Tibial nerve (tissue), 4 donors: ENCODE measurements at regions not wholly inside any gene's neighbourhood (a gene's known extent, or its start where the extent isn't known, plus 50 kb on each side); places are given as distances from the start of the nearest gene placed in this dataset.

Experiments used
- DNase-seq, 2 donors: peaks; one replicate each; pipeline ENCODE4 v3.0.0-alpha.2; 2019; ENCODE audit warnings: low spot score in 2 of 2
- H3K27ac ChIP-seq, 4 donors: fragments of 200-600 bp; sonication (generic) in 3 of 4; one replicate each; pipeline ENCODE4 v1.5.1; 2017 to 2019; ENCODE audit warnings: mild to moderate bottlenecking in 1 of 4
- H3K27me3 ChIP-seq, 2 donors: fragments of 200-600 bp; sonication (generic) in 1 of 2; one replicate each; pipeline versions ENCODE4 v1.5.1 to v1.6.0; 2017 to 2019
- H3K36me3 ChIP-seq, 3 donors: fragments of 200-600 bp; sonication (generic); one replicate each; pipeline ENCODE4 v1.5.1; 2018 to 2019
- H3K4me1 ChIP-seq, 4 donors: fragments of 200-600 bp; sonication (generic) in 3 of 4; one replicate each; pipeline ENCODE4 v1.5.1; 2017 to 2019
- H3K4me3 ChIP-seq, 4 donors: fragments of 200-600 bp; sonication (generic) in 3 of 4; one replicate each; pipeline ENCODE4 v1.5.1; 2017 to 2019; ENCODE audit warnings: mild to moderate bottlenecking in 1 of 4, moderate library complexity in 1 of 4
- H3K9me3 ChIP-seq, 4 donors: fragments of 200-600 bp; sonication (generic) in 3 of 4; one replicate each; pipeline ENCODE4 v1.5.1; 2017 to 2019
- CTCF ChIP-seq, 5 experiments: fragments of 200-600 bp in 3 of 5; fragments of 450-650 bp in 2 of 5; sonication (generic) in 3 of 5; IDR thresholded peaks; one replicate each; pipeline ENCODE4 v1.5.1; 2016 to 2019; ENCODE audit warnings: antibody characterized with exemption in 5 of 5, mild to moderate bottlenecking in 3 of 5, moderate library complexity in 2 of 5
- EP300 ChIP-seq, 2 donors: sonication (generic); formaldehyde crosslinking; IDR thresholded peaks; one replicate each; pipeline ENCODE4 v1.6.1; 2017; ENCODE audit warnings: antibody characterized with exemption in 2 of 2, mild to moderate bottlenecking in 1 of 2
- POLR2A ChIP-seq, 2 donors: fragments of 450-650 bp; IDR thresholded peaks; one replicate each; pipeline ENCODE4 v1.6.1; 2017; ENCODE audit warnings: antibody characterized with exemption in 2 of 2, mild to moderate bottlenecking in 2 of 2, moderate library complexity in 2 of 2
- WGBS, 2 donors: methylation state at CpG; one replicate each; pipeline ENCODE4 v1.1.5; 2018; 5-methylcytosine and 5-hydroxymethylcytosine counted together

DNA sequence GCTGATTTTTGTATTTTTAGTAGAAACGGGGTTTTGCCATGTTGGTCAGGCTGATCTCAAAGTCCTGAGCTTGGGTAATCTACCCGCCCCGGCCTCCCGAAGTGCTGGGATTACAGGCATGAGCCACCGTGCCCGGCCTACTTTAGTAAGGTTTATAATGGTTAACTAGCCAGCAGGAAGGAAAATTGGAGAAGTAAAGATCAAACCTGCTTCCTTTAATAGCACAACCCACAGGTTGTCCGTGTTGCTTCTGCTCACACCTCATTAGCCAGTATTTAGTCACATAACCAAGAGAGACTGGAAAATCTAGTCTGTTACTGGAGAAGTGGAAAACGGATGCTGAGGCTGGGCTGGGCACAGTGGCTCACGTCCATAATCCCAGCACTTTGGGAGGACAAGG lies 51.9 kb upstream of the TBL1XR1 start:
- Histone ChIP-seq H3K27me3 (no peaks in the 10 kb centered on the region), H3K4me1 (no peaks in the 10 kb centered on the region), H3K9me3 (no peaks in the 10 kb centered on the region), H3K4me3 (no peak overlapping the region), H3K36me3 (no peaks in the 10 kb centered on the region), H3K27ac (no peak overlapping the region)
- TF ChIP-seq EP300 (IDR thresholded peaks at IDR 0.05): no peak
- no peak for TF ChIP-seq POLR2A (IDR thresholded peaks at IDR 0.05)
- TF ChIP-seq CTCF (IDR thresholded peaks at IDR 0.05): no peak
- DNase-seq: no peak
- WGBS, 2 donors: 85 to 92% methylated on average over 9 of the region's 9 CpGs

GRCh38 chr3:177250151-177250550 lies 52.9 kb upstream of the TBL1XR1 start:
- Histone ChIP-seq H3K4me1 (no peaks in the 10 kb centered on the region), H3K4me3 (no peak overlapping the region), H3K27ac (no peak overlapping the region), H3K36me3 (no peaks in the 10 kb centered on the region), H3K9me3 (no peaks in the 10 kb centered on the region), H3K27me3 (no peaks in the 10 kb centered on the region)
- no peak for TF ChIP-seq POLR2A (IDR thresholded peaks at IDR 0.05)
- 44 to 68% methylated on average over 1 of the region's 1 CpG for WGBS, 2 donors
- no peak for DNase-seq

DNA sequence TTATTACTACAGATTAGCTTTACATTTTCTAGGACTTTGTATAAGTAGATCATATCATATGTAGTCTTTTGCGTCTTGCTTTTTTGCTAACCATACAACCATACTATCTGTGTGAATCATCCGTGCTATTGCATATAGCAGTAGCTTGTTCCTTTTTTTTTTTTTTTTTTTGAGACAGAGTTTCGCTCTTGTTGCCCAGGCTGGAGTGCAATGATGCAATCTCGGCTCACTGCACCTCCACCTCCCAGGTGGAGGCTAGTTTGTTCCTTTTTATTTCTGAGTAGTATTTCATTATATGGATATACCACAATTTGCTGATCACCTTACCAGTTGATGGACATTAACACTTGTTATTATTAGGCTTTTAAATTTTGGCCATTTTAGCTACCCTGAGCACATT lies 54.5 kb upstream of the TBL1XR1 start:
- Histone ChIP-seq H3K27ac (no peak overlapping the region), H3K36me3 (no peaks in the 10 kb centered on the region), H3K27me3 (no peaks in the 10 kb centered on the region), H3K9me3 (no peaks in the 10 kb centered on the region), H3K4me3 (no peak overlapping the region), H3K4me1 (no peaks in the 10 kb centered on the region)
- WGBS, 2 donors: 84 to 86% methylated on average over 4 of the region's 4 CpGs
- no peak for DNase-seq
- no peak for TF ChIP-seq POLR2A (IDR thresholded peaks at IDR 0.05)
- no peak for TF ChIP-seq CTCF (IDR thresholded peaks at IDR 0.05)
- TF ChIP-seq EP300 (IDR thresholded peaks at IDR 0.05): no peak

DNA sequence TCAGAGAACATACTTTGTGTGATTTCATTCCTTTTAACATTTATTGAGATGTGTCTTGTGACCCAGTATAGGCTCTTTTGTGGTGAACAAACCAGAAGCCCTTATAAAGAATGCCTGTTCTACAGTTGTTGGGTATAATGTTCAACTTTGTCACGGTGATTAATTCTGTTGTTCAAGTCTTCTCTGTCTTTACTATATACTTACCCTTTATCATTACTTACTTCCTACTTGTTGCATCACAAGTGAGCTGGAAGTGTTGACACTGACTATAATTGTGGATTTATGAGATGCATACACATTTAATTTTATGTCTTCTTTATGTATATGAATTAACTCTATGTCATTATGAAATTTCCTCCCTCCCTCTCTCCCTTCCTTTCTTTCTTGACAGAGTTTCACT lies 59.7 kb upstream of the TBL1XR1 start:
- 46 to 62% methylated on average over 1 of the region's 1 CpG for WGBS, 2 donors
- Histone ChIP-seq H3K4me1 (no peaks in the 10 kb centered on the region), H3K9me3 (no peaks in the 10 kb centered on the region), H3K36me3 (no peaks in the 10 kb centered on the region), H3K27ac (no peak overlapping the region), H3K27me3 (no peaks in the 10 kb centered on the region), H3K4me3 (no peak overlapping the region)
- TF ChIP-seq POLR2A (IDR thresholded peaks at IDR 0.05): no peak
- no peak for TF ChIP-seq EP300 (IDR thresholded peaks at IDR 0.05)
- TF ChIP-seq CTCF (IDR thresholded peaks at IDR 0.05): no peak
- no peak for DNase-seq

DNA sequence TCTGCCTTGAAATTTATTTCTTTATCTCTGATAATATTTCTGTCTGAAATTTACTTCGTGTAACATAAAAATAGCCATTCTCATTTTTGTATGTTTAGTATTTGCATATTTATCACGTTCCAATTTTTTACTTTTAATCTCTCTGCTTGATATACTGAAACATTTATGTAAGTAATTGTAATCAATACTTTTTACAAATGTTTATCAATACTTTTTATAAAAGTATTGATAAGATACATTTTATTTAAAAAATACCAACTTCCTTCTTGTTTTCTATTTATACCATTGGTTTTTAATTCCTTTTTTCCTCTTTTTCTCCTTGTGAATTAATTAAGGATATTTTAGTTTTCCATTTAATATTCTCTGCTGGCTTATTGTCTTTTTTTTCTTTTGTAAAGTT lies 60.3 kb upstream of the TBL1XR1 start:
- DNase-seq: no peak
- no peaks in the 10 kb centered on the region for H3K36me3 ChIP-seq
- TF ChIP-seq POLR2A (IDR thresholded peaks at IDR 0.05) (no peak), EP300 (IDR thresholded peaks at IDR 0.05) (no peak), CTCF (IDR thresholded peaks at IDR 0.05) (no peak)
- no peak overlapping the region for H3K27ac ChIP-seq
- H3K9me3 ChIP-seq: no peaks in the 10 kb centered on the region
- H3K27me3 ChIP-seq: no peaks in the 10 kb centered on the region
- H3K4me3 ChIP-seq: no peak overlapping the region
- 83 to 86% methylated on average over 2 of the region's 2 CpGs for WGBS, 2 donors
- H3K4me1 ChIP-seq: no peaks in the 10 kb centered on the region

GRCh38 chr3:177262396-177262795 lies 65.1 kb upstream of the TBL1XR1 start:
- Histone ChIP-seq H3K9me3 (no peaks in the 10 kb centered on the region), H3K27me3 (no peaks in the 10 kb centered on the region), H3K36me3 (no peaks in the 10 kb centered on the region), H3K27ac (no peak overlapping the region), H3K4me1 (peaks cover 0 to 10% (median 0%) of the 10 kb centered on the region in 4 donors), H3K4me3 (no peak overlapping the region)
- WGBS, 2 donors: 78 to 80% methylated on average over 5 of the region's 5 CpGs
- no peak for DNase-seq
- TF ChIP-seq POLR2A (IDR thresholded peaks at IDR 0.05) (no peak), EP300 (IDR thresholded peaks at IDR 0.05) (no peak), CTCF (IDR thresholded peaks at IDR 0.05) (no peak)
